Aorta (tissue), 5 donors: ENCODE measurements at regions not wholly inside any gene's neighbourhood (a gene's known extent, or its start where the extent isn't known, plus 50 kb on each side); places are given as distances from the start of the nearest gene placed in this dataset.

Source experiments
- ATAC-seq: fragments of 200-7000 bp; cut with Tn5 transposase; one replicate; pipeline ENCODE4 v1.9.1; 2022; ENCODE audit warnings: moderate library complexity; ENCODE audit not compliant: low FRiP score
- DNase-seq, 2 donors: peaks; one replicate each; pipeline ENCODE4 v3.0.0-alpha.2; 2020
- H3K27ac ChIP-seq, 2 donors: one replicate each; pipeline ENCODE4 v1.5.1; 2013; ENCODE audit warnings: low read length in 2 of 2, mild to moderate bottlenecking in 2 of 2, moderate library complexity in 2 of 2, control low read depth in 1 of 2, inconsistent platforms in 1 of 2, low read depth in 1 of 2
- H3K27me3 ChIP-seq, 2 donors: one replicate each; pipeline ENCODE4 v1.6.1; 2013; ENCODE audit warnings: control low read depth in 1 of 2, low read length in 1 of 2, mild to moderate bottlenecking in 1 of 2, moderate library complexity in 1 of 2; ENCODE audit not compliant: insufficient read depth in 2 of 2, control insufficient read depth in 1 of 2
- H3K36me3 ChIP-seq, 2 donors: one replicate each; pipeline ENCODE4 v1.6.1; 2013; ENCODE audit warnings: control low read depth in 1 of 2, low read length in 1 of 2, mild to moderate bottlenecking in 1 of 2; ENCODE audit not compliant: insufficient read depth in 2 of 2, control insufficient read depth in 1 of 2
- H3K4me1 ChIP-seq, 2 donors: one replicate each; pipeline ENCODE4 v1.6.1; 2013; ENCODE audit warnings: low read length in 2 of 2, control low read depth in 1 of 2, mild to moderate bottlenecking in 1 of 2, moderate library complexity in 1 of 2; ENCODE audit not compliant: insufficient read depth in 2 of 2, control insufficient read depth in 1 of 2
- H3K4me3 ChIP-seq, 2 donors: one replicate each; pipeline ENCODE4 v1.5.1; 2013; ENCODE audit warnings: low read length in 2 of 2, control low read depth in 1 of 2, mild to moderate bottlenecking in 1 of 2
- H3K9me3 ChIP-seq: one replicate; pipeline ENCODE4 v1.6.1; 2013; ENCODE audit warnings: mild to moderate bottlenecking, low read length; ENCODE audit not compliant: control insufficient read depth
- WGBS, 2 donors: extraction: QIAGEN DNeasy Blood & Tissue Kit; methylation state at CpG; one replicate each; pipeline ENCODE4 v1.1.7; 2013; 5-methylcytosine and 5-hydroxymethylcytosine counted together
- intact Hi-C, 2 donors: fragments of 100-400 bp; cut with DNase I; formaldehyde crosslinking; loops; one replicate each; pipeline versions ENCODE4 v1.14.2 to v1.15.0; 2022
- donor health status: healthy with polysubstance abuse.
- donor health status: Bipolar disorder and iron deficiency.
- donor health status: DM: no; HTN: no; CAD: no.
- donor health status: DM: no; HTN: no; CAD: no.
- donor health status: DM: yes; HTN: yes; CAD: no.

DNA sequence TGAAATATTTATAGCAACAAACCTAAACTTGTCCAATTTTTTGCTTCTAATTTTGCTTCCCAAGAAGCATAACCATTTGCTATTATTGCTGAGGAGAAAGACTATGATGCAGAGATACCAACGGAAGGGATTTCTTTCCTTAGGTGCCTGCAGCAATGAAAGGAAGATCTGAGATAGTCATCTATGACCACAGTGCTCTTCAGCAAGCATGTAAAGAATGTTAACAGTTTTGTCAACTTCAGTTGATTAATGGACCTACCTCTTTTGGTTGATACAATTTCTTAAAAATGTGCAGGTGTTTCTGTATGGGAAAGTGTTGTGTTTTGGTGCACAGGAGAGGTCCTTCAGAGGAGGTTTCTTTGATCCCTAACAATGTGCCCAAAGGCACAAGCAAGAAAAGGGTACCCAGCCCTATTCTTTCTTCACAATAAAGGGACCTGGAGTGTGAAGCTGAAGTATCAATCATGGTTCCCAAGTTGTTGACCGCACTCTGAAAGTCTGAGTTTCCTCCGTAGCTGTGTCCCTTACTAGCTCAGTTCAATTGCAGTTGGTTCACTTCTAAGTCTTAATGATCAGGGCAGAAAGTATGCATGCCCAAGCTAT lies 307.7 kb upstream of the KCNH8 start:
- no peak for ATAC-seq

GRCh38 chr3:18838758-18839157 lies 309.6 kb upstream of the KCNH8 start:
- WGBS, 2 donors: 91 to 96% methylated on average over 1 of the region's 1 CpG
- ATAC-seq (no peak), DNase-seq (no peak)
- H3K27me3 ChIP-seq: no peaks in the 10 kb centered on the region
- no peak overlapping the region for H3K27ac ChIP-seq
- H3K9me3 ChIP-seq: no peaks in the 10 kb centered on the region
- peaks cover 2 to 5% of the 10 kb centered on the region in 2 donors for H3K4me1 ChIP-seq
- no peak overlapping the region for H3K4me3 ChIP-seq
- no peaks in the 10 kb centered on the region for H3K36me3 ChIP-seq
- intact Hi-C loops: no loop called here

More for the DNA sequence above, 307.7 kb upstream of the KCNH8 start:
- Histone ChIP-seq H3K9me3 (no peaks in the 10 kb centered on the region), H3K4me1 (peaks cover 2 to 5% of the 10 kb centered on the region in 2 donors), H3K27ac (no peak overlapping the region), H3K4me3 (no peak overlapping the region), H3K27me3 (no peaks in the 10 kb centered on the region), H3K36me3 (no peaks in the 10 kb centered on the region)
- DNase-seq: no peak
- 84 to 85% methylated on average over 3 of the region's 3 CpGs for WGBS, 2 donors
- intact Hi-C loops: no loop called here

- no peaks in the 10 kb centered on the region for H3K36me3 ChIP-seq
- intact Hi-C loops: no loop called here
- no peak overlapping the region for H3K4me3 ChIP-seq
- DNase-seq (no peak), ATAC-seq (no peak)
- H3K27ac ChIP-seq: no peak overlapping the region
- no peaks in the 10 kb centered on the region for H3K9me3 ChIP-seq
- peaks cover 2 to 5% of the 10 kb centered on the region in 2 donors for H3K4me1 ChIP-seq
- WGBS, 2 donors: 68 to 74% methylated on average over 3 of the region's 3 CpGs
- no peaks in the 10 kb centered on the region for H3K27me3 ChIP-seq
Observed at GRCh38 chr3:18837137-18837755, 311.1 kb upstream of the KCNH8 start.

GRCh38 chr3:18835021-18835420 lies 313.3 kb upstream of the KCNH8 start:
- ATAC-seq: no peak
- no peak overlapping the region for H3K4me3 ChIP-seq
- no peaks in the 10 kb centered on the region for H3K4me1 ChIP-seq
- no peaks in the 10 kb centered on the region for H3K36me3 ChIP-seq
- intact Hi-C loops: no loop called here
- DNase-seq: no peak
- H3K27me3 ChIP-seq: no peaks in the 10 kb centered on the region
- WGBS, 2 donors: 72 to 85% methylated on average over 4 of the region's 4 CpGs
- H3K9me3 ChIP-seq: no peaks in the 10 kb centered on the region
- H3K27ac ChIP-seq: no peak overlapping the region

DNA sequence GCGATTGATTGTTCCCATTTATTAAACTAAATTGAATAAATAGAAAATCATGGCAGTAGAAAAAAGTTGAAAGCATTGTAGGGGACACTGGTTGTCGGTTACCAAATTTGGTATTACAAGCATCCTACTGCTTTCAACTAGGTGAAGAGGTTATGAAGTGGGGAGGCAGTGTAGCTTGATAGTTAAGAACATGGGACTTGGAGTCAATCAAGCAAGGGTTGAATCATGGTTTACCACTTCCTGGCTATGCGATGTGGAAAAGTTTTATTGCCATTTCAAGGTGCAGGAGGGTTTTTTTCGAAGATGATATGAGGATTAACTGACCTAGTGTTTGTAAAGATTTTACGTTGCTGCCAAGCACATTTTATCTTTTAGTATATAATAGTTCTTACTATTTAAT lies 318.2 kb upstream of the KCNH8 start:
- intact Hi-C loops: no loop called here
- H3K27me3 ChIP-seq: no peaks in the 10 kb centered on the region
- no peaks in the 10 kb centered on the region for H3K9me3 ChIP-seq
- no peak for ATAC-seq
- H3K27ac ChIP-seq: no peak overlapping the region
- 78 to 81% methylated on average over 5 of the region's 5 CpGs for WGBS, 2 donors
- H3K36me3 ChIP-seq: no peaks in the 10 kb centered on the region
- DNase-seq: no peak
- no peak overlapping the region for H3K4me3 ChIP-seq
- no peaks in the 10 kb centered on the region for H3K4me1 ChIP-seq

- intact Hi-C loops: no loop called here
- Histone ChIP-seq H3K4me1 (no peaks in the 10 kb centered on the region), H3K27me3 (no peaks in the 10 kb centered on the region), H3K36me3 (no peaks in the 10 kb centered on the region), H3K9me3 (no peaks in the 10 kb centered on the region), H3K27ac (no peak overlapping the region), H3K4me3 (no peak overlapping the region)
- 89 to 96% methylated on average over 2 of the region's 2 CpGs for WGBS, 2 donors
- ATAC-seq (no peak), DNase-seq (no peak)
Observed at GRCh38 chr3:18828637-18829036, 319.7 kb upstream of the KCNH8 start.

DNA sequence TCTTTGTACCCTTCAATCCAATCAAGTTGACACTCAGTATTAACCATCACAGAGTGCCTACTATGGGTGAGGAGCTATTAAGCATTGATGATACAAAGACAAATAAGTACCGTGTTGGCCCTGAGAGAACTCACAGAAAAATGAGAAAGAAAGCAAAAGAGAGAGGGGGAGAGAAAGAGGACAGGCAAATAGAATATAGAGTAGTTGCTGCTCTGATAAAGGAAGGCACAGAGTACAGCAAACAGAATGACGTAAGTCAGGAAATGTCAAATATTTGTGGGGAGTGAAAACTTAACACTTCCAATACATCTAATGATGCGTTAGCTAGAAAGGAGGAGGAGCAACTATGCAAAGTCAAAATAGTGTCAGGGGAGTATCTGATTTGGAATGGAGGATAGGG lies 320.6 kb upstream of the KCNH8 start:
- DNase-seq: no peak

DNA sequence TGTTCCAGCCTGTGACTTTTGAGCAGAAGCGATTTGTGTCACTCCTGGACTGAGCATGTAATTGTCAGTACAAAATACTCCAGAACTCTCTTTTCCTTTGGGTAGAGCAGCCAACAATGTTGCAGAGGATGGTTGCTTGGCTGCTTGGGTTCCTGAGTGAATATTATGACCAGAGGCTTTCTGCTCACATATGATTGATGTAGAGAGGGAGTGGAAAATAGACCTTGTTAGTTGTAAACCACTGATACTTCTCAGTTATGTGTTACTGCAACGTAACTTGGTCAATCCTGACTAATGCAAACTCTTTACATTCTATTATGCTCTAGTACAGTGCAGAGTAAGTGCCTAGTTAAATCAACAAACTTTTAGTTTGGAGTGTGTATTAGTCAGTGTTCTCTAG lies 322.6 kb upstream of the KCNH8 start:
- DNase-seq (no peak), ATAC-seq (no peak)
- no peaks in the 10 kb centered on the region for H3K27me3 ChIP-seq
- WGBS, 2 donors: 80 to 85% methylated on average over 2 of the region's 2 CpGs
- no peaks in the 10 kb centered on the region for H3K9me3 ChIP-seq
- H3K4me1 ChIP-seq: no peaks in the 10 kb centered on the region
- no peak overlapping the region for H3K4me3 ChIP-seq
- no peaks in the 10 kb centered on the region for H3K36me3 ChIP-seq
- intact Hi-C loops: no loop called here
- no peak overlapping the region for H3K27ac ChIP-seq

More for the DNA sequence above, 320.6 kb upstream of the KCNH8 start:
- ATAC-seq: no peak
- Histone ChIP-seq H3K36me3 (no peaks in the 10 kb centered on the region), H3K4me1 (no peaks in the 10 kb centered on the region), H3K27ac (no peak overlapping the region), H3K27me3 (no peaks in the 10 kb centered on the region), H3K4me3 (no peak overlapping the region), H3K9me3 (no peaks in the 10 kb centered on the region)
- WGBS, 2 donors: 73% methylated on average over 3 of the region's 3 CpGs
- intact Hi-C loops: no loop called here

DNA sequence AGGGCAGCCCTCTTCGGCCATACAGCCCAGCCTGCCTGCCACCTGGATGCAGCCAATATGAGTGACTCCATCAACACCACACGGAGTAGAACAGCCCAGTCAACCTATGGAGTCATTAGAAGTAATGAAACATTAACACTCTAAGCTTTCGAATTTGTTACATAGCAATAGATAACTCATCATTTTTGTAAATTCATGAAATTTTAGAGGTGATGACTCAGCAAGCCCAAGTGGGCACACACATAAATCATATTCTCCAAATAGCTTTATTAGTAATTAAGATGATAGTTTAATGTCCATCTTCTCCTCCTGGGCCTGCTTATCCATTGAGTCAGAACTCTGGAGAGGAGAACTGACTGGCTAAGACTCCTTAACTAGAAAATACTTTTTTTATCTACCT lies 335.0 kb upstream of the KCNH8 start:
- H3K36me3 ChIP-seq: no peaks in the 10 kb centered on the region
- ATAC-seq (no peak), DNase-seq (no peak)
- intact Hi-C loops: no loop called here
- no peak overlapping the region for H3K4me3 ChIP-seq
- H3K27me3 ChIP-seq: no peaks in the 10 kb centered on the region
- WGBS, 2 donors: 87 to 89% methylated on average over 3 of the region's 3 CpGs
- H3K27ac ChIP-seq: no peak overlapping the region
- H3K9me3 ChIP-seq: no peaks in the 10 kb centered on the region
- H3K4me1 ChIP-seq: no peaks in the 10 kb centered on the region
